ENCODE measurements at regions not wholly inside any gene's neighbourhood (a gene's known extent, or its start where the extent isn't known, plus 50 kb on each side); places are given as distances from the start of the nearest gene placed in this dataset.

GRCh38 chr3:6522191-6522590 lies 338.7 kb upstream of the GRM7 start:
- TF ChIP-seq CTCF (IDR thresholded peaks at IDR 0.05) (no peak), POLR2A (IDR thresholded peaks at IDR 0.05) (no peak), EP300 (IDR thresholded peaks at IDR 0.05) (no peak)
